Ovary (tissue), 7 donors: ENCODE measurements at regions not wholly inside any gene's neighbourhood (a gene's known extent, or its start where the extent isn't known, plus 50 kb on each side); places are given as distances from the start of the nearest gene placed in this dataset.

Source experiments
- DNase-seq, 5 donors: peaks; one replicate each; pipeline ENCODE4 v3.0.0-alpha.2; 2019 to 2020
- H3K27ac ChIP-seq, 2 donors: fragments of 200-600 bp; one replicate each; pipeline versions ENCODE4 v1.5.1 to v1.8.0; 2019 to 2022
- H3K27me3 ChIP-seq: fragments of 200-600 bp; one replicate; pipeline ENCODE4 v1.8.0; 2022
- H3K36me3 ChIP-seq: fragments of 200-600 bp; sonication (generic); one replicate; pipeline ENCODE4 v1.5.1; 2019
- H3K4me1 ChIP-seq: one replicate; pipeline ENCODE4 v1.8.1; 2013; ENCODE audit warnings: mild to moderate bottlenecking, moderate library complexity; ENCODE audit not compliant: insufficient read depth
- H3K4me3 ChIP-seq: fragments of 200-600 bp; sonication (generic); one replicate; pipeline ENCODE4 v1.5.1; 2017
- H3K9me3 ChIP-seq, 2 donors: fragments of 200-600 bp in 1 of 2; sonication (generic) in 1 of 2; one replicate each; pipeline versions ENCODE4 v1.5.1 to v1.8.1; 2013 to 2019; ENCODE audit warnings: mild to moderate bottlenecking in 1 of 2, moderate library complexity in 1 of 2
- CTCF ChIP-seq, 3 donors: fragments of 450-650 bp in 2 of 3; fragments of 200-600 bp in 1 of 3; IDR thresholded peaks; one replicate each; pipeline versions ENCODE4 v1.5.1 to v1.8.0; 2016 to 2022; ENCODE audit warnings: antibody characterized with exemption in 3 of 3, mild to moderate bottlenecking in 1 of 3
- EP300 ChIP-seq: sonication (generic); formaldehyde crosslinking; IDR thresholded peaks from one replicate; pipeline ENCODE4 v1.6.1; 2017; ENCODE audit warnings: antibody characterized with exemption
- POLR2A ChIP-seq: fragments of 450-650 bp; IDR thresholded peaks from one replicate; pipeline ENCODE4 v1.6.1; 2017; ENCODE audit warnings: antibody characterized with exemption, mild to moderate bottlenecking, moderate library complexity
- WGBS, 3 donors: extraction: QIAGEN DNeasy Blood & Tissue Kit in 1 of 3; methylation state at CpG; one replicate each; pipeline versions ENCODE4 v1.1.5 to v1.1.7; 2013 to 2017; 5-methylcytosine and 5-hydroxymethylcytosine counted together
- intact Hi-C, 4 donors: fragments of 100-400 bp; cut with DNase I; formaldehyde crosslinking; loops; one replicate each; pipeline versions ENCODE4 v1.11.0 to v1.15.1; 2022 to 2023
- donor health status: DM: no; HTN: no; CAD: no; lungs with moderate emphysema.
- donor health status: DM: no; HTN: no; CAD: no.
- donor health status: Bipolar disorder and iron deficiency.
- donor health status: DM: no; HTN: no; CAD: no.
- donor health status: DM: yes; HTN: yes; CAD: no.

GRCh38 chr4:58983887-58984286, 1873.7 kb upstream of the IGFBP7 start:
- DNase-seq: no peak
- Histone ChIP-seq H3K4me1 (no peaks in the 10 kb centered on the region), H3K9me3 (no peaks in the 10 kb centered on the region), H3K27me3 (no peaks in the 10 kb centered on the region), H3K27ac (no peak overlapping the region), H3K36me3 (no peaks in the 10 kb centered on the region), H3K4me3 (no peak overlapping the region)
- intact Hi-C loops: no loop called here
- TF ChIP-seq CTCF (IDR thresholded peaks at IDR 0.05) (no peak), POLR2A (no peak), EP300 (no peak)
- 74 to 82% (median 75%) methylated on average over 3 of the region's 3 CpGs for WGBS, 3 donors

- no peak for DNase-seq
- 2 to 36% (median 3%) methylated on average over 1 of the region's 1 CpG for WGBS, 3 donors
- Histone ChIP-seq H3K27ac (no peak overlapping the region), H3K4me1 (no peaks in the 10 kb centered on the region), H3K4me3 (no peak overlapping the region), H3K9me3 (no peaks in the 10 kb centered on the region), H3K27me3 (no peaks in the 10 kb centered on the region), H3K36me3 (no peaks in the 10 kb centered on the region)
- TF ChIP-seq CTCF (IDR thresholded peaks at IDR 0.05): no peak
- TF ChIP-seq EP300: no peak
- TF ChIP-seq POLR2A: no peak
- intact Hi-C loops: no loop called here
Measured at GRCh38 chr4:59002148-59002547, 1892.0 kb upstream of the IGFBP7 start.

GRCh38 chr4:59024257-59024656, 1914.1 kb upstream of the IGFBP7 start:
- Histone ChIP-seq H3K27ac (no peak overlapping the region), H3K36me3 (no peaks in the 10 kb centered on the region), H3K4me1 (no peaks in the 10 kb centered on the region), H3K4me3 (no peak overlapping the region), H3K9me3 (no peaks in the 10 kb centered on the region), H3K27me3 (no peaks in the 10 kb centered on the region)
- DNase-seq: no peak
- intact Hi-C loops: no loop called here
- TF ChIP-seq CTCF (IDR thresholded peaks at IDR 0.05) (no peak), POLR2A (no peak), EP300 (no peak)

GRCh38 chr4:59037812-59038211, 1927.6 kb upstream of the IGFBP7 start:
- Histone ChIP-seq H3K4me1 (no peaks in the 10 kb centered on the region), H3K36me3 (no peaks in the 10 kb centered on the region), H3K9me3 (no peaks in the 10 kb centered on the region), H3K4me3 (no peak overlapping the region), H3K27me3 (no peaks in the 10 kb centered on the region), H3K27ac (no peak overlapping the region)
- 71 to 79% (median 77%) methylated on average over 1 of the region's 1 CpG for WGBS, 3 donors
- no peak for DNase-seq
- intact Hi-C loops: no loop called here
- TF ChIP-seq POLR2A (no peak), EP300 (no peak), CTCF (IDR thresholded peaks at IDR 0.05) (no peak)

GRCh38 chr4:59039046-59039445, 1928.9 kb upstream of the IGFBP7 start:
- TF ChIP-seq EP300 (no peak), POLR2A (no peak), CTCF (IDR thresholded peaks at IDR 0.05) (no peak)
- 93 to 97% (median 94%) methylated on average over 6 of the region's 6 CpGs for WGBS, 3 donors
- H3K4me3 ChIP-seq: no peak overlapping the region
- H3K9me3 ChIP-seq: no peaks in the 10 kb centered on the region
- no peak overlapping the region for H3K27ac ChIP-seq
- H3K4me1 ChIP-seq: no peaks in the 10 kb centered on the region
- no peaks in the 10 kb centered on the region for H3K36me3 ChIP-seq
- H3K27me3 ChIP-seq: no peaks in the 10 kb centered on the region
- DNase-seq: no peak
- intact Hi-C loops: no loop called here
